ENCODE measurements at regions not wholly inside any gene's neighbourhood (a gene's known extent, or its start where the extent isn't known, plus 50 kb on each side); places are given as distances from the start of the nearest gene placed in this dataset.

DNA sequence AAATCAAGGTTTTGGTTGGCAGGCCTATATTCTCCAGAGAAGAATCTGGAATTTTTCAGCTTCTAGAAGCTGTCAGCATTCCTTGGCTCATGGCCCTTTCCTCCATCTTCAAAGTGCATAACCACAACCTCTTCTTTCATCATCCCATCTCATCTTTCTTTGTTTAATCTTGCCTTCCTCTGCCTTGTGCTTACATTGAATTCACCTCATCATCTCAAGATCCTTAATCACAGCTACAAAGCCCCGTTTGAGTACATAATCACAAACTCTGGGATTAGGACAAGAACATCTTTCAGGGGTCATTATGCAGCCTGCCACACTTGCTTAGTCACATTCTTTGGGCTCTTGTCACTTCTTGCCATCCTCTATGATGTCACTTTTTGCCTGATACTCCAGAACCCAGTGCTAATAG lies 130.3 kb downstream of the FOXD1 start:
- TF ChIP-seq POLR2A (IDR thresholded peaks at IDR 0.05) = no peak
- TF ChIP-seq, protein P1, sequence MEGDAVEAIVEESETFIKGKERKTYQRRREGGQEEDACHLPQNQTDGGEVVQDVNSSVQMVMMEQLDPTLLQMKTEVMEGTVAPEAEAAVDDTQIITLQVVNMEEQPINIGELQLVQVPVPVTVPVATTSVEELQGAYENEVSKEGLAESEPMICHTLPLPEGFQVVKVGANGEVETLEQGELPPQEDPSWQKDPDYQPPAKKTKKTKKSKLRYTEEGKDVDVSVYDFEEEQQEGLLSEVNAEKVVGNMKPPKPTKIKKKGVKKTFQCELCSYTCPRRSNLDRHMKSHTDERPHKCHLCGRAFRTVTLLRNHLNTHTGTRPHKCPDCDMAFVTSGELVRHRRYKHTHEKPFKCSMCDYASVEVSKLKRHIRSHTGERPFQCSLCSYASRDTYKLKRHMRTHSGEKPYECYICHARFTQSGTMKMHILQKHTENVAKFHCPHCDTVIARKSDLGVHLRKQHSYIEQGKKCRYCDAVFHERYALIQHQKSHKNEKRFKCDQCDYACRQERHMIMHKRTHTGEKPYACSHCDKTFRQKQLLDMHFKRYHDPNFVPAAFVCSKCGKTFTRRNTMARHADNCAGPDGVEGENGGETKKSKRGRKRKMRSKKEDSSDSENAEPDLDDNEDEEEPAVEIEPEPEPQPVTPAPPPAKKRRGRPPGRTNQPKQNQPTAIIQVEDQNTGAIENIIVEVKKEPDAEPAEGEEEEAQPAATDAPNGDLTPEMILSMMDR (IDR thresholded peaks at IDR 0.05) = no peak
